ENCODE measurements at regions not wholly inside any gene's neighbourhood (a gene's known extent, or its start where the extent isn't known, plus 50 kb on each side); places are given as distances from the start of the nearest gene placed in this dataset.

DNA sequence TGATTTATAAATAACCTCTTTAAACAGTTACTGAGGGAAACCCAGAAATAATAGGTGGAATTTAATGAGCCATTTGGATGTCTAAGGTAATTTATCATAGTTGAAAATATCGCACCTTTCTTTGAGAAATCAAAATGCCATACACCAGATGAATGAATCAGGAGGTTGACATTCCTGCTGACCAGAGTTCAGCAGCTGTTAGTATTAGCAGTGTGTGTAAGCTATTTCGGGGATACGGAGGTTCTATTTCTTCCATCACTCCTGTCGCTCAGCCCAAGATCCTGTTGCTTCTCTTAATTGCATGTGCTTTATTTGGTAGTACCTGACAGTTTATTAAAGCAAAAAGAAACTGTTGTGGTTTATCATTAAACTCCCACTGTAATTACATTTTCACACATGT lies 67.1 kb downstream of the HDGFL1 start:
- Histone ChIP-seq H3K4me1 (peaks cover 4% of the 10 kb centered on the region), H3K27me3 (no peaks in the 10 kb centered on the region), H3K4me3 (ENCODE audit: low read depth, low read length) (no peak overlapping the region), H3K9me3 (no peaks in the 10 kb centered on the region), H3K36me3 (no peaks in the 10 kb centered on the region)
- TF ChIP-seq, protein P1, sequence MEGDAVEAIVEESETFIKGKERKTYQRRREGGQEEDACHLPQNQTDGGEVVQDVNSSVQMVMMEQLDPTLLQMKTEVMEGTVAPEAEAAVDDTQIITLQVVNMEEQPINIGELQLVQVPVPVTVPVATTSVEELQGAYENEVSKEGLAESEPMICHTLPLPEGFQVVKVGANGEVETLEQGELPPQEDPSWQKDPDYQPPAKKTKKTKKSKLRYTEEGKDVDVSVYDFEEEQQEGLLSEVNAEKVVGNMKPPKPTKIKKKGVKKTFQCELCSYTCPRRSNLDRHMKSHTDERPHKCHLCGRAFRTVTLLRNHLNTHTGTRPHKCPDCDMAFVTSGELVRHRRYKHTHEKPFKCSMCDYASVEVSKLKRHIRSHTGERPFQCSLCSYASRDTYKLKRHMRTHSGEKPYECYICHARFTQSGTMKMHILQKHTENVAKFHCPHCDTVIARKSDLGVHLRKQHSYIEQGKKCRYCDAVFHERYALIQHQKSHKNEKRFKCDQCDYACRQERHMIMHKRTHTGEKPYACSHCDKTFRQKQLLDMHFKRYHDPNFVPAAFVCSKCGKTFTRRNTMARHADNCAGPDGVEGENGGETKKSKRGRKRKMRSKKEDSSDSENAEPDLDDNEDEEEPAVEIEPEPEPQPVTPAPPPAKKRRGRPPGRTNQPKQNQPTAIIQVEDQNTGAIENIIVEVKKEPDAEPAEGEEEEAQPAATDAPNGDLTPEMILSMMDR (IDR thresholded peaks at IDR 0.05; ENCODE audit: low read depth, low read length) = no peak
- DNase-seq = no peak

DNA sequence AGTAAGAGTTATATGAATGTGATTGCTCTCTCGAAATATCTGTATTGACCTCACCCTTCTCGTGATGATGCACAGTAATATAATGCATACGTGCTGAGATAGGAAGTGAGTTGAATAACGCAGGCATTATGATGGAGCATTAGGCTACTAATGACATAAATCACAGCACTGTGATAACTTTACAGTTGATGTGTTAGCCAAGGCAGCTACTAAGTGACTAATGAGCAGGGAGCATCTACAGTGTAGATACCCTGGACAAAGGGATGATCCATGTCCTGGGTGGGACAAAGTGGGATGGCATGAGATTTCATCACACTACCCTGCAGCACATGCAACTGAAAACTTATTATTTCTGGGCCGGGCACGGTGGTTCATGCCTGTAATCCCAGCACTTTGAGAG lies 68.4 kb downstream of the HDGFL1 start:
- TF ChIP-seq, protein P1 (IDR thresholded peaks at IDR 0.05; ENCODE audit: low read depth, low read length) = no peak
- peaks cover 4% of the 10 kb centered on the region for H3K4me1 ChIP-seq
- DNase-seq = no peak
- H3K9me3 ChIP-seq = no peaks in the 10 kb centered on the region
- no peaks in the 10 kb centered on the region for H3K27me3 ChIP-seq
- no peak overlapping the region for H3K4me3 ChIP-seq (ENCODE audit: low read depth, low read length)
- no peaks in the 10 kb centered on the region for H3K36me3 ChIP-seq

DNA sequence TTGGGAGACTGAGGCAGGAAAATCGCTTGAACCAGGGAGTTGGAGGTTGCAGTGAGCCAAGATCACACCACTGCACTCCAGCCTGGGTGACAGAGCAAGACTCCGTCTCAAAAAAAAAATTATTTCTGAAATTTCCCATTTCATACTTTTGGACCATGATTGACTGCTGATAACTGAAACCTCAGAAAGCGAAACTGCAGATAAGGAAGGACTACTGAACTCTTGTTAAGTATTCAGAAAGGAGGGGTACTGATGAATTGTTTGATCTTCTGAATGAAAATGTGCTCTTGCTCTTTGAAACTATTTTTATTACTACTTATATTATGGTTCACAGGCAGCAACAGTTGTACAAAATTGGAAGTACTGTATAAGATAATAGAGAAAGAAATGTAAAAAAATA lies 69.0 kb downstream of the HDGFL1 start:
- no peak for DNase-seq
- no peaks in the 10 kb centered on the region for H3K9me3 ChIP-seq
- H3K4me3 ChIP-seq (ENCODE audit: low read depth, low read length) = no peak overlapping the region
- H3K36me3 ChIP-seq = no peaks in the 10 kb centered on the region
- TF ChIP-seq, protein P1 (IDR thresholded peaks at IDR 0.05; ENCODE audit: low read depth, low read length) = no peak
- H3K4me1 ChIP-seq = peaks cover 4% of the 10 kb centered on the region
- H3K27me3 ChIP-seq = no peaks in the 10 kb centered on the region

DNA sequence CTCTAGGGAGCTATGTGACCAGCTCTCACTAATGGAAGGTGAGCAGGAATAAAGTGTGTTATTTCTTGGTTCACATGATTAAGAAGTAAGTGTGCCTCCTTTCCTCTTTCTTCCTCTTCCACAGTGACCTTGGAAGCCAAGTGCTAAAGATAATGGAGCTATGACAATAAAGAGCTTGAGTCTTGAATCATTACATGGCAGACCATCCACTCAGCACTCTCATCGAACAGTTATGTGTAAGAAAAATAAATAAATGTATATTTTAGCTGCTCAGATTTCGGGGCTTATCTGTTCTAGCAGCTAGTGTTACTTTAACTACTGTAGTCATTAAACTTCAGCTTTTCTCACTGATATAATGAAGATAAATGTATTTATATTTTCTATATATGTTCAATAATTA lies 72.9 kb downstream of the HDGFL1 start:
- DNase-seq = no peak
- Histone ChIP-seq H3K27me3 (no peaks in the 10 kb centered on the region), H3K9me3 (no peaks in the 10 kb centered on the region), H3K4me1 (peaks cover 3% of the 10 kb centered on the region), H3K4me3 (ENCODE audit: low read depth, low read length) (no peak overlapping the region), H3K36me3 (no peaks in the 10 kb centered on the region)
- TF ChIP-seq, protein P1 (IDR thresholded peaks at IDR 0.05; ENCODE audit: low read depth, low read length) = no peak

DNA sequence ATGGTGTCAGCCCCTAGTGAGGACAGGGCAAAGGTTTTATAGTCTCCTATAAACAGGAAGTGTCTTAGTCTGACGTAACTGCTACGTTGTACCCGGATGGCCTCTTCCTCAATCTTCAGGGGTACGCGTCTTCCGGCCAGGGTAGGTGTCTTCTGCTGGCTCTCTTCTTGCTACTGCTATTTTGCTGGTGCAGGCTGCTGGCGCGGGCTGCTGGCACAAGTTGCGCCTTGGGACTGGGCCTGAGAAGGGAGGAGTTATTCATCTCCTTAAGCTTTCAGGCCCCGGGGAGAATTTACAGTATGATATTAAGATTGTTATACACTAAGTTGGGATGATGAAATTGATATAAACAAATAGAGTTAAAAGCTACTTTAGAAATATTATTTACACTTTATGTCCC lies 74.4 kb downstream of the HDGFL1 start:
- H3K4me1 ChIP-seq = peaks cover 3% of the 10 kb centered on the region
- no peaks in the 10 kb centered on the region for H3K27me3 ChIP-seq
- DNase-seq = no peak
- no peaks in the 10 kb centered on the region for H3K9me3 ChIP-seq
- TF ChIP-seq, protein P1 (IDR thresholded peaks at IDR 0.05; ENCODE audit: low read depth, low read length) = no peak
- no peaks in the 10 kb centered on the region for H3K36me3 ChIP-seq
- no peak overlapping the region for H3K4me3 ChIP-seq (ENCODE audit: low read depth, low read length)

GRCh38 chr6:22647719-22648118 lies 78.4 kb downstream of the HDGFL1 start:
- no peak for DNase-seq
- Histone ChIP-seq H3K4me1 (peaks cover 3% of the 10 kb centered on the region), H3K9me3 (no peaks in the 10 kb centered on the region), H3K4me3 (ENCODE audit: low read depth, low read length) (no peak overlapping the region), H3K36me3 (no peaks in the 10 kb centered on the region), H3K27me3 (no peaks in the 10 kb centered on the region)
- TF ChIP-seq, protein P1 (IDR thresholded peaks at IDR 0.05; ENCODE audit: low read depth, low read length) = no peak
